ENCODE measurements at regions not wholly inside any gene's neighbourhood (a gene's known extent, or its start where the extent isn't known, plus 50 kb on each side); places are given as distances from the start of the nearest gene placed in this dataset.
"Not testable (repeated sequence)": the region's sequence is repeated elsewhere in the genome, so short reads cannot be mapped to it uniquely, and the experiment has no call there.

- not testable (repeated sequence) for DNase-seq (ENCODE audit: low spot score)
Measured at GRCh38 chr7:68843985-68844384, 754.3 kb upstream of the AUTS2 start.

DNA sequence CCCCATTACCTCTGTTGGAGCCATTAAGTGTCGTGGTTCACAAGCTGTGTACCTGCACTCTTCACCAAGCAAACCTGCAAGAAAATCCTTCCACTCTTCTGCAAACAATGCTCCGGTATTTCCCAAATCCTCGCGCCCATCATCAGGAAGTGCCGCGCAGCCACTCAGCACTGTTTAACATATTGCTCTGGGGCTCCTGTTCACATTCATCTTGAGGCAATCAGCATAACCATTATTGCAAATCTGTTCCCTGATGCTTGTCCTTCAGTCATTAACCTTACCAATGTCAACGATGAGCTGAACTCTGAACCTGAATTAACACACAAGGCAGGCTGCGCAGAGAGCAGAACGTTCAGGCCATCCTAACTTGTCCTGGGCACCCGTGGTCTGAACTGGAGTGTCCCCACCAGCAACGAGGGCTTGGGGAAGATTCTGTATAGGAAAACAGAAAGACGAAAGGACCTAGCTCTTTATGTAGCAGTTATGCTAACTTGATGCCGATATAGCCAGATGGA is 751.4 kb upstream of the AUTS2 start:
- DNase-seq (ENCODE audit: low spot score), result no peak

DNA sequence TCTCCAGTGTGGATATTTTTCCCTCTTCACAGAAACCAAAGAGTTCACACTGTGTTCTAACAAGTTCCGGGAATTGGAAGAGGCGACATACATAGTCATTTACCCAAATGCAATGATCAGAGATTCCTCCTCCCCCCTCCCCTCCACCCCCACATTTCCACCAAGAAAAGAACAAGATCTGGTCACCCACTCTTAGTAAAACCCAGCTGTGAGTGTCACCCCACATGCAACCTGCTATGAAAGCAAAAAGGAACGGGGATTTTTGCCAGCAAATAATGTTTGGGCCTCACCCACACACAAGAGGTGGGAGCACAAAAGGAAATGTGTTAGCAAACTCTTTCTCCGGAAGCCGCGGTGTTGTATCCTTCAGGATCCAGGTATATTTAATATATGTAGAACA is 745.0 kb upstream of the AUTS2 start:
- DNase-seq (ENCODE audit: low spot score), result no peak

DNA sequence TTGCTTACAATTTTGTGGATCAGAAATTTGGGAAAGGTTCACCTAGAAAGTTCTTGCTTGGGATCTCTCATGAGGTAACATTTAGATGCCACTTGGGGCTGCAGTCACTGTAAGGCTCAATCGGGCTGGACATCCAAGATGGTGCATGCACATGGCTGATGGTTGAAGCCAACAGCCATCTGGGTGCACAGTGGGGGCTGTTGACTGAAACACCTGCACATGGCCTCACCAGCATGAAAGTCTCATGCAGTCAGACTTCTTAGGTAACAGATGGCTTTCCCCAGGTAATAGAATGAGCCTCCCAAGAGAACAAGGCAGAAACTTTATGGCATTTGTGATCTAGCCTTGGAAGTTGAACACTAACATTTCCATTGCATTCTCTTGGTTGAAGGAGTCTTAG is 740.7 kb upstream of the AUTS2 start:
- DNase-seq (ENCODE audit: low spot score), result no peak

DNA sequence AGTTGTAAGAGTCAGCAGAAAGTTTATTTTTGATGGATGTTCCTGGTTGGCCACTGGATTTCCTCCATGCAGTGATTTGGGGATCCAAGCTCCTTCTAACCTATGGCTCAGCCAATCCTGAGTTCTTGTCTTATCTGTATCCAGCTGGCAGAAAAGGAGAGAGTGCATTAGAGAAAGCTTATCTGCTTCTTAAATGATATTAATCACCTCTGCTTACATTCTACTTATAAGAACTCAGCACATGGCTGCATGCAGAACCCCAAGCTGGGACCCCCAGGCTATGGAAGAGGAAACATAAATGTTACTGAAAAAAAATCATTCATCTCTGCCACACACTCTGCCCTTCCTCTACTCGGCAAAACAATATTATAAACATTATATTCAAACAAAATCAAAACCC is 739.8 kb upstream of the AUTS2 start:
- DNase-seq (ENCODE audit: low spot score), result no peak

DNA sequence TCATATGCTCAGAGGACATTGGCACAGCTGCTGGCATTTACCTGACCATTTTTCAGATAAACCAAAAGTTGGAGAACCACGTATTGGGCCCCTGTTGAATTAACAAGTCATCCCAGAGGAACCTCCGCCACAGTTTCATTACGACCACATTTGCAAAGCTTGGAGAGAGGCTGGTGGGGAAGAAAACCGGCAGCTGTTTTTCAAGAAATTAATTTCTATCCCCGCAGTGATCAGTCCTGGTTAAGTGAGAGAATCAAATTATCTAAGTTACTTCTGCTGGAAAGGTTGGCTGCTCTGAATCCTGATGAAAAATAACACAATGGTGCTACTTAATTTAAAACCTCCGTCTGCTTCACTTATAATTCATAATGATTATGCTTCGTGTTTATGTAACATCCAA is 737.1 kb upstream of the AUTS2 start:
- DNase-seq (ENCODE audit: low spot score), result no peak

- DNase-seq (ENCODE audit: low spot score), result no peak
Measured at GRCh38 chr7:68862261-68862660, 736.0 kb upstream of the AUTS2 start.

DNA sequence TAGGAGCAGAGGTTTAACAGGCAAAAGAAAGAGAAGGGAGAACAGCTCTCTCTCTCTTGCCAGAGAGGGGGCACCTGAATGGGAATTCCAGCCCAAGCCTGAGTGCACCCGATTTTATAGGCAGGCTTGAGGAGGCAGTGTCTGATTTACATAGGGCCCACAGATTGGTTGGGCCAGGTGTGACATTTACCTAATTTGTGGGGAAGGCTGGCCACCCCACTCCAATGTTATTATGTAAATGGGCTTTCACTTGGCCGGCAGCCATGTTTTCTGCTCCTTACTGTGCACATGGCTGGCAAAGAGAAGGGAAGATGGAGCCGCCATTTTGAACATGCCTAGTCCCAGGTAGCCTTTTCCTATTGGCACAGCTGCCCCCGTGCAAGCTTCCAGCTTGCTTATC is 735.5 kb upstream of the AUTS2 start:
- no peak for DNase-seq (ENCODE audit: low spot score)

GRCh38 chr7:68865351-68866199 is 732.7 kb upstream of the AUTS2 start:
- no peak for DNase-seq (ENCODE audit: low spot score)

- no peak for DNase-seq (ENCODE audit: low spot score)
Measured at GRCh38 chr7:68866200-68866570, 732.1 kb upstream of the AUTS2 start.

DNA sequence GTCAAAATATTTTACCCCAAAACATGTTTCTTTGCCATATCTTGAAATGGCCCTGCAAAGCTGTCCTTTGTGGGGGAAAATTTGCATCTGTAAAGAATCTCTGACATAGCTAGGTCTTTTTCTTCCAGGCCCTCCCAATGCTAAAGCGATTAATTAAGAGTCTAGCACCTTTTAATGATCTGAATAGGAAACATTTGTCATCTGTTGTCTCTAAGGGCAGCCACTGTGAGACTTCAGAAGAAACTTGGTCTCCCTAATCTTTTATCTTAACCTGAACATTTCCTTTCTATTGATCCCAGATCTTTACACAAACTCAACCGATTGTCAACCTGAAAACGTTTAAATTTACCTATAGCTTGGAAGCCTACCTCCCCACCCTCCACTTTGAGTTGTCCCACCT is 731.6 kb upstream of the AUTS2 start:
- not testable (repeated sequence) for DNase-seq (ENCODE audit: low spot score)

GRCh38 chr7:68868978-68869377 is 729.3 kb upstream of the AUTS2 start:
- no peak for DNase-seq (ENCODE audit: low spot score)

DNA sequence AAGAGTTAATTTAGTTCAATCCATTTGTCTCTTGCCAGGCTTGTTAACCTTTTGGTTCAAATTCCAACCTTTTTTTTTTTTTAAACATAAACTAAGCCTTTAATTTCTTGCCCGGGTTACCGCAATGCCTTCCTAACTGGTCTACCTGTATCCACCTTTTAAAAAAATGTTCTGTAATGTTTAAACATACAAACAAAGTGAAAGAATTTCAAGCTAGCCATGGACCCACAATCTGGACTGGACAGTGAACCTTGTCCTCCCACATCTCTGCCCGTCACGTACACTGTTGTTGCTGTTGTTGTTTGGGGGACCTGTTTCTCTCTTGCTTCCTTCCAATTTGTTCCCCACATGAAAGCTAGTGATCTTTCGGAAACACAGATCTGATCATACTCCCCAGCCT is 724.7 kb upstream of the AUTS2 start:
- no peak for DNase-seq (ENCODE audit: low spot score)

DNA sequence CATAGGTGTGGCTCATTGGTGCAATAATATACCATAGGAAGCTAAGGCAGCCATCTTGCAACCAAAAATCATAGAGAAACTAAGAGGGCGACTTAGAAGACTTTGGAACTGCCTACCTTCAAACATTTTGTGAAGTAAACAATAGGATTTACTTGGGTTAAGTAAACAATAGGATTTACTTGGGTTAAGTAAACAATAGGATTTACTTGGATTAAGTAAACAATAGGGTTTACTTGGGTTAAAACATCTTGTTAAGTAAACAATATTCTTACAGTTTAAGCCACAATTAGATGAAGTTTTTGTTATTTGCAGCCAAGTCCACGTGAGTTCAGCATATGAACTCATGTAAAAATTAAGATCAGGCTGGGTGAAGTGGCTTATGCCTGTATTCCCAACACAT is 722.4 kb upstream of the AUTS2 start:
- no peak for DNase-seq (ENCODE audit: low spot score)

- not testable (repeated sequence) for DNase-seq (ENCODE audit: low spot score)
Measured at GRCh38 chr7:68887116-68887515, 711.2 kb upstream of the AUTS2 start.

DNA sequence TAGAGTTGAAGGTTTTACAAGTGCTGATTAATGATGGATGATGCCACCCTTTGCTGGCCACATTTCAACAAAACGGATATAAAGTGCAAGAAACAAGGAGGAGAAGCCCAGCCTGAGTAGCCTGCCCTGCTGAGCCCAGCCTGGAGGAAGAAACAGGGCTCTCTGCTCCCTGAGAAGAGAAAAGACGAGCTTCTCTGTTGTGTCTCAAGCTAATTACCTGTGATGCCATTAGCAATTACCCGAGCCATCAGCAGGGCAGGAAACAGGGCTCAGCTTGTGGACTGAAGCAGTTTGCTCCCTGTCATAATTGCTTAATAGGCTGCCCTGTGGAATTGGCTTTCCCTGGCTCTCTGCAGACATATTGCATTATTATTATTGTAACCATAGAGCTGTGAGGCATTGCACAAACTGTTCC is 709.3 kb upstream of the AUTS2 start:
- DNase-seq (ENCODE audit: low spot score), result no peak

DNA sequence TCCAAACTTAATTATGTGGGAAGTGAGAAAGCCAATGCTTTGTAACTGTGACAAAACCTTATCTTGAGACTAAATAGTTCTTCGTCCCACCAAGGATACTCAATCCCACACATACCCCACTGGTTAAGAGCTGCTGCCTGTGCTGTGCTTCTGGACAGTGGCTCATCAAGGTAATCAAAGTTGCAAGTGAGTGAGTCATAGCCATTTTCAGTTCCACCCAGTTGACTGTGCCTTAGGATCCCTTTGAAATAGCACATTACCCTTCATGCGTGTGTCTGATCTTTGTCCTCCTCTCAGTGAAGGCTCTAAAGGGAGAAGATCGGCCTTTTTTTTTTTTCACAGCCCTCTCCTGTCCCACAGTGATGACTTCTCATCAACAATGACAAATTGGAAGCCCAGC is 706.0 kb upstream of the AUTS2 start:
- DNase-seq (ENCODE audit: low spot score), result no peak

DNA sequence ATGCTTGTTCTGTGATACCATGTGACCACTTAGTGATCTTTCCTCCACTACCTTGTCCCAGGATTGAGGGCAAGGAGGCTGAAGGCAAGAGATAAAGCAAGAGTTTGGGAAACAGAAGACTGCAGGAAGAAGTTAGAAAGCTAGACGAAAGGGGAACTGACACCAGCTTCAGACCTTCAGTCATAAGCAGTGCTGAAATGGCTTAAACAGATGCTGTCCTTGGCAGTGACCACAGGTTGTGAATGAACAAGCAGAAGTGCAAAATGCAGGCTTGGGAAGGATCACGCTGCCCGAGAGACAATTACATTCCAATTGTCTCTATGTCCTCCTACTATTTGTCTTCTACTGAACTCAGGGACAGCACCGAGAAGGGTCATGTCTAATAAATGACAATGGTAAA is 704.9 kb upstream of the AUTS2 start:
- DNase-seq (ENCODE audit: low spot score), result no peak

DNA sequence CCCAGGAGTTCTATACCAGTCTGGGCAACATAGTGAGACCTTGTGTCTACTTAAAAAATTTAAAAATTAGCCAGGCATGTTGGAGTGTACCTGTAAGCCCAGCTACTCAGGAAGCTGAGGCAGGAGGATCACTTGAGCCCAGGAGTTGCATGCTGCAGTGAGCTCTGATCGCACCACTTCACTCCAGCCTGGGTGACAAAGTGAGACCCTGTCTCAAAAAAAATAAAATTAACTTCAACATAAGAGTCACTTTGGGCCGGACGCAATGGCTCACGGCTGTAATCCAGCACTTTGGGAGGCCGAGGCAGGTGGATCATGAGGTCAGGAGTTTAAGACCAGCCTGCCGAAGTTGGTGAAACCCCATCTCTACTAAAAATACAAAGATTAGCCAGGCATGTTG is 699.1 kb upstream of the AUTS2 start:
- DNase-seq (ENCODE audit: low spot score), result not testable (repeated sequence)

- no peak for DNase-seq (ENCODE audit: low spot score)
Measured at GRCh38 chr7:68900096-68900495, 698.2 kb upstream of the AUTS2 start.

DNA sequence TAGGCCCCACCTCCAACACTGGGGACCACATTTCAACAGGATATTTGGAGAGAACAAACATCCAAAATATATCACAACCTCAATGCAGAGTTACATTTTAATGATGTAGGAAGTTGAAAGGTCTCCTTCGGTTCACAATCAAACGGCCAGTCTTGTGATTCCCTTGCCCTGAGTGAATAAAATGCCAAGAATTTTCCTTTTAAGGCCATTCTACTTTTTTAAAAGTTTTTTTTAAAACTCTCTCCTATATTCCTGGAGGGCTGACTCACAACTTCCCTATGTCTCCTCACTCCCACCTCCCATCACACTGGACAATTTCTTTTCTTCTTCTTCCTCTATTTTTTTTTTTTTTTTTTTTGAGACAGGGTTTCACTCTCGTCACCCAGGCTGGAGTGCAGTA is 693.6 kb upstream of the AUTS2 start:
- no peak for DNase-seq (ENCODE audit: low spot score)

DNA sequence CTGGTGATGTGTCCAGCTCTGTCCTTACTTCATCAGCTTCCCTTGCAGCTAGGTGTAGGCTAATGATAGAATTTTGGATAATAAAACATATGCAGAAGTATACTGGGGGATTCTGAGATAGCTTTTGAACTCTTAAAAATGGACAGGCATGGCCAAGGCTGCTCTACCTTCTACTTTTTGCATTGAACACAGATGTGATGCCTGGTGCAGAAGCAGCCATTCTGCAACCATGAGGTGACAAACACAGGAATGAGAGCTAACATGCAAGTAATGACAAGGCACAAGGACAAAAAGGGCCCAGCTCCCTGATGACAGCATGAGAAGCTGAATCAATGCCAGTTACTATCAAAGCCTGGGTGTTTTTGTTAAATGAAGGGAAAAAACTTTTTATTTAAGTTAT is 686.5 kb upstream of the AUTS2 start:
- no peak for DNase-seq (ENCODE audit: low spot score)

- DNase-seq (ENCODE audit: low spot score), result no peak
Measured at GRCh38 chr7:68914006-68914405, 684.3 kb upstream of the AUTS2 start.

DNA sequence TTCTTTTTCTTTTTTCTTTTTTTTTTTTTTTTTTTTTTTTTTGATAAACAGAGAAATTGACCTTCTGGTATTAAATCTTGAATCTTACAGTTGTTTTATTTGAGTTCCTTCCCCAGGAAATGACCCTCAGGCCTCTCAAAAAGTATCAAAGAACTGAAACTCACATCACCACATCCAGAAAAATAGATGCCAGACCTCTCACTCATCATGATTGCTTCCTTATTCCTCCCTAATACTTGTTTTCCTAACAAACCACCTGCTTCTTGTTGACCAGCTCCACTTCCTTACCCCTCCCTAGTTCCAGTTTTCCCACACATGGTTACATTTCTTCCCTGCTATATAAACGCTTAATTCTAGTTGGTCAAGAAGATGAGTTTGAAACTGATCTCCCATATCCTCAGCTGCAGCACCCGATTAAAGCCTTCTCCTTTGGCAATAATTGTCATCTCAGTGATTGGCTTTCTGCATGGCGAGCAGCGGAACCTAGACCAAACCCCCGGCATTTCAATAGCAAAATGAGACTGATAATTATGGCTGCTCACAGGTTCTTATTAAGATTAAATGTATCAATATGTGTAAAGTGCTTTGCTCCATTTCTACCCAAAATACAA is 681.1 kb upstream of the AUTS2 start:
- no peak for DNase-seq (ENCODE audit: low spot score)

Measured in ecto neural progenitor cell (in vitro differentiated cells).